ENCODE measurements at regions not wholly inside any gene's neighbourhood (a gene's known extent, or its start where the extent isn't known, plus 50 kb on each side); places are given as distances from the start of the nearest gene placed in this dataset.

DNA sequence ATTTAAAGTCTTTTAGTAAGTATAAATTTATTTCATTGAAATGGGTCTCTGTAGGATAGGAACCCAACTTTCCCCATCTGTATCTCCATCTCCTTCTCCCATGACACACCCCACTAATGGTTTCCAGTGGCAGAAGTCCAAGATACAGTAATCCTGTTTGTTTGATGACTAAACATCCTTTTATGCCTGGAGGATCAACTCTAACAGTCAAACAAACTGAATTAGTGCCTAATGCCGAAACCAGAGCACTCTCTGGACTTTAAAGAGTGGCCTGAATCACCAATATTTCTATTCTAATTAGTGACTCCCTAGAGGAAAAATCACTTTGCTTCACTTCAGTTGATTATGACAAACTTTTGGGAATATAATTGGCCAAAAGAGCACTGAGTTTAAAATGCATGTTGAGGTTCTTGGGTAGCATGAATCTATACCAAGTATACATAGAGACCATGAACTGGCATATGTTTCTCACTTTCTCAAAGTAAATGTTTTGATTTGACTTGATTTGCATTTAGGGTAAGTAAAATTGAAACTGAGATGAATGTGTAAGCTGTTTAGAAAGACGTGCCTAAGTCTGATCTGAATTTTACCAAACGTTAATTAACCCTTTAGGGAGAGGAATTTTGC, 776.4 kb upstream of the NRSN1 start:
- in situ Hi-C loops (cut with HindIII; ENCODE audit: low pct_unique_long_range_greater_than_20kb, low sequenced_read_pairs): no loop called here
- DNase-seq (ENCODE audit: low read depth, low spot score): peak; percentile 16

DNA sequence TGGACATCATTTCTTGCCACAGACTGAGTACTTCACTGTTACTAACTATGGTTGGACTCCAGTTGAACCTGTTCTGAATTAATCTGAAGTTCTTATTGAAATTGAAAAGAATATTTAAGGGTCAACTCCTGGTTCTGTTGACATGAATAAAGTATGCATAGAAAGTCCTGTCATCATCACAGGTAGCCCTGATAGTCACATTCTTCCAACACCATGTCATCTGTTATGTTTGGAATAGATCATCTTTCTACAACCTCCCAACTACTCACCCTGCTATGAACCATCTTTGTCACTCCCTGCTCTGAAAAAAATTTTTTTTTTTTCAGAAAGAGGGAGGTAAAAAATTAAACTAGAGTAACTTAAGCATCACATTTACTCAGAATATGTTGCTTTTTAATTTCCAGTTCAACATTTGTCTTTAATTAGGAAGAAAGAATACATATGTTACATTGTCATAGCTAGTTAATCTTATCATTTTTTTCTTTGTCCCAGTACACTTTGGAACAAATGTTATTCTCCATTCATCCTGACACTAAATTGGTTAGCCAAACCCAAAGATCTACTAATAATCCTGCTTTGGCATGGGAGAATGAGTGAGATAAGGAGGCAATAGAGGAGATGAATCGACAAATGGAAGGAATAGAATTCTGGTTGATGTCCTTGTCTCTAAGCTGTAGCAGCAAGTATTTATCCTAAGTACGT, 775.1 kb upstream of the NRSN1 start:
- in situ Hi-C loops (cut with HindIII; ENCODE audit: low pct_unique_long_range_greater_than_20kb, low sequenced_read_pairs): no loop called here
- DNase-seq (ENCODE audit: low read depth, low spot score): no peak

DNA sequence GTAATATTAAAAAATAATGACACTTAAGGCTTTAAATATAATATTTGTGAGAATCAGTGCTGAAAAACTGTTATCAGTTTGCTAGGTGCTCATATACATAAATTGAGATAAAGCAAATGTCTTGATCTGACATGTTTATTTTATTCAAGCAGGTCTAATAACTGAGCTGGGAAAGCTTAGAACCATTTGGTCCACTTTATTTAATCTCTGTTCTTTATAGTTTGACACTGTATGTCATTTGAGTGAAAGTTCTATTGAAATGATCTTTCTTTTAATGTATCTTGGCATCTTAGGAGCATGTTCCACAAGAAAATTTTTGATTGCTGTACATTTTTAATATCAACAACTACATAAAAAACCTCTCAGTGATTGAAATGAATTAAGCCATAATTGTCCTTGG, 772.0 kb upstream of the NRSN1 start:
- in situ Hi-C loops (cut with HindIII; ENCODE audit: low pct_unique_long_range_greater_than_20kb, low sequenced_read_pairs): no loop called here

DNA sequence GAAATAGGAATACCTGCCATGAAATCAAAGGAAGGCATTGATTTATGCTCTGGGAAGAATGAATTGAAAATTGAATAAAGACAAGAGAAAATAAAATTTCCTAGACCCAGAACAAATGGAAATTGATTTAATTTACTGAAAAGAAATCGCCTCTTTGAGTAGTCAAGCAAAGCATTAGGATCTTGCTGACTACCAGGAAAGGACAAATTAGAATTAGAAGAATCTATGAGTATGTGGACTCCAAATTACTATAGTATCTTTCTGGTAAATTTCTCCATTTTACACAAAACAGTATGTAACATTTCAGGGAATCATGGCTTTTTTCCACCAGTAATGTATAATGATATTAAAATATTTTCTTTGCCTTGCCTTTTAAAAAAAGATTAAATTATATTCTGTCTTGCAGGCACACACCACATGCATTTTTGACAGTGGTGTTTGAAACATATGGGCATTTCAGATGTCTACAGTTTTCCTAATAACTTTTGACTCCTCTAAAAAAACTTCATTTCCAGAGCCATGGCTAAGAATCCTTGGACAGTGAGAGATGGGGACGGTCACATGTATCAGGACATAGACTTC, 768.7 kb upstream of the NRSN1 start:
- in situ Hi-C loops (cut with HindIII; ENCODE audit: low pct_unique_long_range_greater_than_20kb, low sequenced_read_pairs): no loop called here

More for the DNA sequence above, 772.0 kb upstream of the NRSN1 start:
- no peak for DNase-seq (ENCODE audit: low read depth, low spot score)

DNA sequence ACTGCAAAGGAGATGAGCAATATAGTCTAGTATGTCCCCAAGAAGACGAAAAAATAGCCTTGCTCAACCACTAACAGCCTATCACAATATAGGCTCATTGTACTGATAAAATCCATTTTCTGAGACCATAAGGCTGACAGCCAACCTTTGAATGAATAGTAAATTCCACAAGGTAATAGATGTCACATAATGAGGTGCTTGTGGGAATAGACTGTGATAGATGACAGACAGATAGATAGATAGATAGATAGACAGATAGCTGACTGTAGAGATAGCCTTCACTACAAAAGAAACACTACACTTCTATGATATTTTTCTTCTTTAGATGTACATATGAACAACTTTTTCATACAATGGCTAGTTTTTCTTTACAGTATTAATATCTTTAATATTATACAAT, 760.3 kb upstream of the NRSN1 start:
- DNase-seq (ENCODE audit: low read depth, low spot score): no peak
- in situ Hi-C loops (cut with HindIII; ENCODE audit: low pct_unique_long_range_greater_than_20kb, low sequenced_read_pairs): no loop called here

More for the DNA sequence above, 768.7 kb upstream of the NRSN1 start:
- DNase-seq (ENCODE audit: low read depth, low spot score): no peak

DNA sequence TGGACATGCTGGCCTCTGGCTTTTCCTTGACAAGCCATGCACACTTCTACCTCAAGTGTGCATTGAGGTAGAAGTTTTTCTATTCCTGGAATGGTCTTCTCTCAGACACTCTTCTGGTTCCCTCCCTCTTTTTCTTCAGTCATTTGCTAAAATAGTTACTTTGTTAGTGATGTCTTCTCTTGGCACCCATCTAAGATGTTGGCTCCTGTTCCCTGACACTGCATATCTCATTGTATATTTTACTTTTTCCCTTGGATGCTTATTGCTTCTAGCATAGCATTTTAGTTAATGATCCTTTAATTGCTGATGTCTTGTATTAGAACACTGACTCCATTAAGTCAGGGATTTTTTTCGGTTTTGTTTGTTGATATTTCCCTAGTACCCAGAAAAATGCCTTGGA, 758.7 kb upstream of the NRSN1 start:
- in situ Hi-C loops (cut with HindIII; ENCODE audit: low pct_unique_long_range_greater_than_20kb, low sequenced_read_pairs): no loop called here
- no peak for DNase-seq (ENCODE audit: low read depth, low spot score)

DNA sequence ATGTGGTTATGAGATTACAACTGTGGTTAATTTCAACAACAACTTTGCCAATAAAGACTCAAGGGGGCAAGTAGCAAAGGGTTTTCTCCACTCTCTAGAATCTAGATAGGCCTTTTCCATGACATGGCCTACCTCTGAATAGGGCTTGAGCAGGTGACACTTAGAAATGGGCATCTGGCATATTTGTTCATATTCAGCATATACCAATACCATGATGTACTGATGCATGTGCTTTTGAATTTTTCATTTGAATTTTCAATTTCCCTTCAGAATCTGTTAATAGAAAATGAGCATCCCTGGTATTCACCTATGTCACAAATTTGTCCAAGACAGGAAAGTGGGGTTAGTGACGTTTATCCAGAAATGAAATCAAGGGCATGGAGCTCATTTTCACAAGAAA, 757.5 kb upstream of the NRSN1 start:
- in situ Hi-C loops (cut with HindIII; ENCODE audit: low pct_unique_long_range_greater_than_20kb, low sequenced_read_pairs): no loop called here
- no peak for DNase-seq (ENCODE audit: low read depth, low spot score)

DNA sequence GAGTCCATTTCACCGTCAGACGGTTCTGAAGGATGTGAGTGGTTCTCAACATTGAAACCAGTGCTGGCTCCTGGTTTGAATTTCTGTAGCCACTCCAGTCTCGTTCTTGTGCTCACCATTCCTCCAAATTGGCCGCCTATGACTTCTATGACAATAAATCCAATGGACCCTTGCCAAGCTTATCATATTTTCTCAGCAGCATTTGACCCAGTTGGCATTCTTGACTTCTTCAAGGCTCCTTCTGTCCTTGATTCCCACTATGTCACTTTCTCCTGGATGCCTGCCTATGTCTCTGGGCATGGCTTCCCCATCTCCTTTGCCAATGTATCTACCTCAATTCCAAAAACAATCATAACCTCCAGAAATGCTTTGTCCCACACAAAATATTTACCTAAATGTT, 756.0 kb upstream of the NRSN1 start:
- in situ Hi-C loops (cut with HindIII; ENCODE audit: low pct_unique_long_range_greater_than_20kb, low sequenced_read_pairs): no loop called here
- DNase-seq (ENCODE audit: low read depth, low spot score): no peak

DNA sequence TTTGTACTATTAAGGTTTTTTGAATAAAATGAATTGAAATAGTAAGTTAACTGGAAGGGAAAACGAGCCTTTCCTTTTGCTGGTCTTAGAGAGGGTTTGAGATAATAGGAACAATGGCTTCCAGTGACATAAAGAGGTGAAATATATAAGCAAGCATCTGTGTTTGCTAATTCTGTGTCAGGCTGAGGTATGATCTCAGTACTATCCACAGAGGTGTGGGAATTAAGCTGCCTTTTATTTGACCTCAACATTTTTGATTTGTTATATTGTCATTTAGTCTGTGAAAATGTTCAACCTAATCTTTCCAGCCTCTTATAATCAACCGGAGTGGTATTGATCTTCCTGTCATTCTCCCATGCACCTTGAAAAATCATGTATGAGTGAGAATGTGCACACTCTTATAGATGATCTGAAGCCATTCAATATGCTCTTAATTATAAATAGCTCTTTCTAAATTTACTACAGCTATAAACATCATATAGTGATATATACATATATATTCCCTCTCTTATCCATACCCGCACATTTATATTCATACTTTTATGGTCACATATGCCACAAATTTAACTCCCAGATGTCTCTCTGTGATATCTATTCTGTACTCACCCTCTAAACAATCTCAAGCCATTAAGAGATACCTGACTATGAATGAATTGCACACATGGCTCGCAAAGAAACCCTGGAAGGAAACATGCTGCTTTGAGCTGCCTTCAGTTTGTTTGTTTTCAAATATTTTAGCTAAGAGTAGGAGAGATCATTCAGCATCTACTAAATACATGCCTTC, 754.7 kb upstream of the NRSN1 start:
- in situ Hi-C loops (cut with HindIII; ENCODE audit: low pct_unique_long_range_greater_than_20kb, low sequenced_read_pairs): no loop called here

DNA sequence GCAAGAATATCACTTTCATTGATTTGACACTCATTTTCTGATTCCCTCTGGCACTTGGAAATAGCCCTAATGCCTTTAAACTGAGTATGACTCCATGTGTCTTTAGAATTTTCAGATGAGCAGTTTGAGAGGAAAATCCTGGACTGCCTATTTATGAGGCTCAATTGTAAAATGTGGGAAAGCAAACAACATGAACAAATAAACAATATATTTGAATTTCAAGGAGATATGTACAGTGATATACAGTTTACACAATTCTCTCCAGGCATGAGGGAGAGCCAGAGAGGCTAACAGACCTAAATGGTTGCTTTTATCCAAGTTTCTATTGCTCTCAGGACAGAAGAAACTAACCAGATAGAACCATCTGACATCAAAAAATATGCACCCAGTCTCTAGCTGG, 748.2 kb upstream of the NRSN1 start:
- in situ Hi-C loops (cut with HindIII; ENCODE audit: low pct_unique_long_range_greater_than_20kb, low sequenced_read_pairs): no loop called here
- DNase-seq (ENCODE audit: low read depth, low spot score): no peak

More for the DNA sequence above, 754.7 kb upstream of the NRSN1 start:
- no peak for DNase-seq (ENCODE audit: low read depth, low spot score)

DNA sequence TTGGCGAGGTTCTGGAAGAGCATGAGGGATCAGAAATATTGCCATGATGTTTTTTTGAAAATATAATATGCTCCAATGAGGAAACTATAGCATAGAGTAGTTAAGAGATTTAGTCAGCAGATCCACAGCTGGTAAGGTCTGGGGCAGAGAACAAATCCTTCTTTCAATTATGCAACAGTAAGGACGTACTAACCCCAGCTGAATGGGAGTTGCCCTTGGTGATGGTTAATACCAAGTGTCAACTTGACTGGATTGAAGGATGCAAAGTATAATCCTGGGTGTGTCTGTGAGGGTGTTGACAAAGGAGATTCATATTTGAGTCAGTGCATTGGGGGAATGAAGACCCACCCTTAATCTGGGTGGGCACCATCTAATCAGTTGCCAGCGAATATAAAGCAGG, 745.5 kb upstream of the NRSN1 start:
- in situ Hi-C loops (cut with HindIII; ENCODE audit: low pct_unique_long_range_greater_than_20kb, low sequenced_read_pairs): no loop called here
- no peak for DNase-seq (ENCODE audit: low read depth, low spot score)

DNA sequence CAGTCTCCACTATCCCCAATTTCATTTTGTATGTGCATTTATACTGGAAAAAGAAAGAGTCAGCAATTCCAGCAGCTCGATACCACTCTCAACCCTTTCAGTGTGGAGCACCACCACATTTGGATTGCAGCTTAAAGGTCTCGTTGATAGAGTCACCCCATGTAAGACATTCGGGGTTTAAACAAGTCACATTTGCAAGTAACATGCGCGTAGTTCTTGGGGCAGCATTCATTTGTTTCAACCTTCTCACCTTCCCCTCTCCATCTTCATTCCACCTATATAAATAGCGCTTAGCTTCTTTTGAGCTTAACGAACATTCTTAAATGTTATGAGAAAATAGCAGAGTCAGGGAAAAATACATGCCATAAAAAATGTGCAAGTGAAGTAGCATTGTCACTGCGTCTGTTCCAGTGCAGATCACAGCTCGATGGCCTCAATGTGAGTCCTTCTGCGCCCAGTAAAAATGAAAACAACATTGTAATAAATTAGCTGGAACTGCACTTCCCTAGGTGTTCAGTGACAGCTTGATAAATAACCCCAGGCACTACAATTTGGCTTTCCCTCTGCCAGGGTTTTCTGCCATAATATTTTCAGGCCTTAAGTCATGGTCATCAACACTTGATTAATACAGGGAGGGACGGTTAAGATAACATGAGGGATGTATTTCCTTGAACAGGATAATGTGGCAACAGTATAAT, 737.8 kb upstream of the NRSN1 start:
- in situ Hi-C loops (cut with HindIII; ENCODE audit: low pct_unique_long_range_greater_than_20kb, low sequenced_read_pairs): no loop called here
- DNase-seq (ENCODE audit: low read depth, low spot score): no peak

DNA sequence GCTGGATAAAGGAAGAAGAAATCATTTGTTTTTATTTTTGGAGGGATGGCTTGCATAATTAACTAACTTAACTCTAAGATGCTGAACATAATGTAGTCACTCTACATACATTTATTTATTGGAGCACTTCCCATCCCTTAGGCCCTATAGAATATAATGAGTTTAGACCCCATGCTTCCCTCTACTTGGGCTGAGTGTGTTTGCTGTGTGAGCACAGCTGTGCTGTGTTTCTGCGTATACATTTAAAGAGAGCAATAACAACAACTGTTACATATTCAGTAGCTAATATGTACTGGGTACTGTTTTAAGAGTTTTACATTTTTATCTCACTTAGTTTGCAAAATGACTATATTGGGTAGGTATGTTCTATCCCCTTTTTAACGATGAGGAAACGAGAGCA, 736.6 kb upstream of the NRSN1 start:
- DNase-seq (ENCODE audit: low read depth, low spot score): no peak
- in situ Hi-C loops (cut with HindIII; ENCODE audit: low pct_unique_long_range_greater_than_20kb, low sequenced_read_pairs): no loop called here

DNA sequence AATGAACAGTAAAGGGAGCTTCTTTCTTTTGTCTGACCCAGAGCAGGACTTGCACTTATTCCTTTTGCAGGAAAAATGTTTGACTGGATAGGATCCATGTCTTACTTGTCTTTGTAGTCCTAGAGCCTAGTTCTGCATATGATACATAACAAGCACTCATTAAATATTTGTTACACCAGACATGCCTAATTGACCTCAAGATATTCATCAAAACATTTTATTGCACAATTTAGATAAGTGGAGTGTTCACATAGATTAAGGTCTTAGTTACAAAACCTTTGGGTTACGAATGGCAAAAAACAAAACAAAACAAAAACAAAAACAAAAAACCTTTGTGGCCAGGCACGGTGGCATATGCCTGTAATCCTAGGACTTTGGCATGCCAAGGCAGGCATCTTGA, 735.8 kb upstream of the NRSN1 start:
- no peak for DNase-seq (ENCODE audit: low read depth, low spot score)
- in situ Hi-C loops (cut with HindIII; ENCODE audit: low pct_unique_long_range_greater_than_20kb, low sequenced_read_pairs): no loop called here

DNA sequence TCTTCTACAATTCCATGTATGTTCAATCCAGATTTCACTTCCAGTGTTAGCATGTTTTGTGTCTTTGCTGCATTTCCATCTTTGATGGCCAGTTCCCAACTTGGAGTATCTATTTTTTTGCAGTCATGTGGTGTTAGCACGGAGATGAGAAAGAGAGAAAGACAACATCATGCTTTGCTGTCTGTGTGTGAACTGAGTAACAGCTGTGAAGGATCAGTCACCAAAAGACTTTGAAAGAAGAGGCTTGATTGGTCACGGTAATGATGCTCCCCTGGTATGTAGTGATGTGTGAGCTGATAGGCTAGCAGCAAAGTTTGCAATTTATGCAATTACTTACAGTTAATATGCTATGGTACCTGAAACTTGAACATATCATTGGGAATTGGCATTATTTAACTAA, 731.3 kb upstream of the NRSN1 start:
- peak; percentile 11 for DNase-seq (ENCODE audit: low read depth, low spot score)
- in situ Hi-C loops (cut with HindIII; ENCODE audit: low pct_unique_long_range_greater_than_20kb, low sequenced_read_pairs): no loop called here

DNA sequence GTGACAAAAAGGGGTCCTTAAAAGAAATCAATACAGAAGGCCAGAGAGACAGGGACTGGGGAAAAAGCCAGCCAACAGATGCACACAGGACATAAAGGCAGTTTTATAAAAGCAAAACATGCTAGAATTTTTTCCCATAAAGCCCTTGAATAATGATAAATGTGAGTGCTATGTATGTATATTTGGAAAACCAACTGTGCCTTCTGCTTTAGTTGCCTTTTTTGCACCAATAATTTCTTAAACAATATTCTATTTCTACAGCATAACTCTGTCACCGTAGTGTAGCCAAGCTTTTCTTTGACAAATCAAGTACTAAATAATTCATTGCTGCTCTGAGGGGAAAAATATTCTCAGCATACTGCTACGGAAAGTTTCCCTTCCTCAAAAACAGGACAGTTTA, 730.6 kb upstream of the NRSN1 start:
- DNase-seq (ENCODE audit: low read depth, low spot score): no peak
- in situ Hi-C loops (cut with HindIII; ENCODE audit: low pct_unique_long_range_greater_than_20kb, low sequenced_read_pairs): no loop called here

DNA sequence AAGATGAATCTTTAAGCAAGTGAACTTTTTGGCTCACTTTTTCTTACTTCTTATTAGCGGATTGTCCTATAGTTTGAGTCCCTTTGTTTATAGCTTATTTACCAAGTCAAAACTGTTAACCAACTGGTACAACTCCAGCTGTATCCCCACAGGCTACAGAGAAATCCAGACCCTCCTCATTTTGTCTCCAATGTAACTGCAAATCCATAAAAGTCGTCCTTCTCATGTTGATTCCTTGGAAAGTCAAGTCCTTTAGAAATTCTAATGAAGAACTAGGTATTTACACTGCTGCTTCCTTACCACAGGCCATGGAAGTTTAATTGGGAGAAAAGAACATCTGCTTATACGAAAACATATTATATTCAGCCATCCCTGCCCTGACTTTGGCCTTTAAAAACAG, 729.1 kb upstream of the NRSN1 start:
- no peak for DNase-seq (ENCODE audit: low read depth, low spot score)
- in situ Hi-C loops (cut with HindIII; ENCODE audit: low pct_unique_long_range_greater_than_20kb, low sequenced_read_pairs): no loop called here

DNA sequence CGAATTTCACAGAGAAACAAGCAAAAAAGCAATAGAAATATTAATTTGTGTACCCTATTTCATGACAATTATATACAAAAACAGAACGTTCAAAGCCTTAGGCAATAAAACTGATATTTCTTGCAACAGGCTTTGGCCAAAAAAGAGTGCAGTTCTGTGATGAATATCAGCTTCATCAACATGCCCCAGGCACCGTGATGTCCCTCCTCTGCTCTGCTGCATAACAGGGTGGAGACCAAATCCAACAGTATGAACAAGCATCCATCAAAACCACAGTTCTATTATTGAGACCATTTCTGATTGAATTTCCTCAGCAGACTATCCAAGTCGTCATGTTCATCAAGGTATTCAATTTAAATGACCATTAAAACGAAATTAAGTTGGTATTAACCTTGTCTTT, 722.6 kb upstream of the NRSN1 start:
- in situ Hi-C loops (cut with HindIII; ENCODE audit: low pct_unique_long_range_greater_than_20kb, low sequenced_read_pairs): no loop called here
- no peak for DNase-seq (ENCODE audit: low read depth, low spot score)

Data from SK-MEL-5 (cell line).